IPS-15b (cell line): ENCODE measurements at regions not wholly inside any gene's neighbourhood (a gene's known extent, or its start where the extent isn't known, plus 50 kb on each side); places are given as distances from the start of the nearest gene placed in this dataset.

Source experiments
- H3K27me3 ChIP-seq: one replicate; pipeline ENCODE4 v1.6.1; 2013; ENCODE audit warnings: low read length; ENCODE audit not compliant: control insufficient read depth, insufficient read depth
- H3K36me3 ChIP-seq: one replicate; pipeline ENCODE4 v1.6.1; 2013; ENCODE audit warnings: low read length; ENCODE audit not compliant: control insufficient read depth, insufficient read depth
- H3K4me1 ChIP-seq: one replicate; pipeline ENCODE4 v1.6.1; 2013; ENCODE audit warnings: mild to moderate bottlenecking, low read length; ENCODE audit not compliant: control insufficient read depth, insufficient read depth
- H3K4me3 ChIP-seq: one replicate; pipeline ENCODE4 v1.5.1; 2013; ENCODE audit warnings: low read depth, low read length
- H3K9ac ChIP-seq: one replicate; pipeline ENCODE4 v1.6.1; 2013; ENCODE audit warnings: low read depth, mild to moderate bottlenecking, low read length
- H3K9me3 ChIP-seq: one replicate; pipeline ENCODE4 v1.6.1; 2013; ENCODE audit warnings: mild to moderate bottlenecking, low read length; ENCODE audit not compliant: control insufficient read depth, insufficient read depth

GRCh38 chr4:92183825-92184224 lies 119.9 kb upstream of the GRID2 start:
- Histone ChIP-seq H3K27me3 (no peaks in the 10 kb centered on the region), H3K9me3 (no peaks in the 10 kb centered on the region), H3K4me1 (no peaks in the 10 kb centered on the region), H3K4me3 (no peak overlapping the region), H3K36me3 (no peaks in the 10 kb centered on the region), H3K9ac (no peak overlapping the region)

DNA sequence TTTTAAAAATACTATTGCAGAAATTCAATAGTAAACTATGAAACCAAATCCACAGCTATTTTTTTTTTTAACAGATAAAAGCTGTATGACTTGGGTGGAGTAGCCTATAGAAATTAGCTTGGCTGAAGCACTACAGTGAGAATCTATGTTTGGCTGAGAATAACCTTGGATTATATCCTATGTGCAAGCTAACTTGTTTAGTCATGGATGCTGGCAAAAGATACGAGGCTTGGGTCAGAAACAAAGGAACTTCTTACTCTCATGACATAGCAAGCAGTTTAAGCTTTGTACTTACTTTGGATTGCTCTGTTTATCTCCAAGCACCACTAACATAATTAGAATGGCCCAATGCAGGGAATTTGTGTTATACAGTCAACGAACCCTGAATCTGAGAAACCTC lies 119.2 kb upstream of the GRID2 start:
- Histone ChIP-seq H3K4me1 (no peaks in the 10 kb centered on the region), H3K4me3 (no peak overlapping the region), H3K36me3 (no peaks in the 10 kb centered on the region), H3K9me3 (no peaks in the 10 kb centered on the region), H3K9ac (no peak overlapping the region), H3K27me3 (peaks cover under 1% of the 10 kb centered on the region)

DNA sequence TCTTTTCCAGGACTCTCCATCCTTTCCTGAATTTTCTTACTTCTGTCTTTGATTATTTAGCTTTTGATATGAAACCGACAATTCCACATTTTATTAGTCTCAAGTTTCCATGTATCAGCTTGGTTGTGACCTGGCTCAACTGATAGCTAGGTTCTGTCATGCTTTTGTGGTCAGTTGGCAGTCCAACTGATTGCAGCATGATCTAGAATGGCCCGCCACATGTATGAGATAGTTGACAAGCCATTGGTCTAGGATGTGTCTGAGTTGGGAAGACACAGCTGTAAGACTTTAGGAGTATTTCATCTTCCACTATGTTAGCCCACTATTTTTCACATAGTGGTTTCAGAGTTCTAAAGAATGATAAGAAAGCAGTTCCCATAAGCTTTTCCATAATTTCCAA lies 117.5 kb upstream of the GRID2 start:
- peaks cover 3% of the 10 kb centered on the region for H3K27me3 ChIP-seq
- no peak overlapping the region for H3K9ac ChIP-seq
- no peaks in the 10 kb centered on the region for H3K9me3 ChIP-seq
- H3K4me3 ChIP-seq = no peak overlapping the region
- H3K36me3 ChIP-seq = no peaks in the 10 kb centered on the region
- H3K4me1 ChIP-seq = no peaks in the 10 kb centered on the region

DNA sequence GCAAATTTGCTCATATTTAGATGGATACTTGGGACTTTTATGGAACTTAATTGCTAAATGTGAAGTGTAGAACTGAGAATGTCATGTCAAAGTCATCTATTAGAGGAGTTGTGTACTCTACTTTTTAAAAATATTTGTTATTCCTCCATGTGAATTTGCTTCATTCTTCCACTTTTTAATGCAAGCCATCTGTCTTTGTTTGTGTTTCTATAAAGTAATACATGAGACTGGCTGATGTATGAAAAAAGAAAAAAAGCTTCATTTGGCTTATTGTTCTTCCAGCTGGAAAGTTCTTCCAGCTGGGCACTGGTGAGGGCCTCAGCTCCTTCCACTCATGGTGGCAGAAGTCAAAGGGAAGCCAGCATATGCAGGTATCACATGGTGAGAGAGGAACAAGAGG lies 114.6 kb upstream of the GRID2 start:
- H3K4me1 ChIP-seq = no peaks in the 10 kb centered on the region
- H3K27me3 ChIP-seq = peaks cover 5% of the 10 kb centered on the region
- no peaks in the 10 kb centered on the region for H3K36me3 ChIP-seq
- no peak overlapping the region for H3K9ac ChIP-seq
- H3K9me3 ChIP-seq = no peaks in the 10 kb centered on the region
- no peak overlapping the region for H3K4me3 ChIP-seq

DNA sequence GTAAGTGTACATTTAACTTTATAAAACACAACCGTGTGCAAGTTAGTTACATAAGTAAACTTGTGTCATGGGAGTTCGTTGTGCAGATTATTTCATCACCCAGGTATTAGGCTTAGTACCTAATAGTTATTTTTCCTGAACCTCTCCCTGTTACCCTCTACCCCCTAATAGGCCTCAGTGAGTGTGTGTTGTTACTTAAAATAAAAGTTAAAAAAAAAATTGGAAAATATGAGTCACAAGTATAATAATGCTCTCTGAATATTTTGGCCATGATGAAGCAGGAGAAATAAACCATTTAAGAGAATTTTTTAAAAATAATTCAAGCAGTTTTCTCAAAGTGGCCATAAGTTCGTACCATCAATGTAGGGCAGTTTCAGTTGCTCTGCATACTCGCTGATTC lies 105.1 kb upstream of the GRID2 start:
- no peaks in the 10 kb centered on the region for H3K36me3 ChIP-seq
- no peak overlapping the region for H3K4me3 ChIP-seq
- no peaks in the 10 kb centered on the region for H3K4me1 ChIP-seq
- peaks cover 7% of the 10 kb centered on the region for H3K27me3 ChIP-seq
- no peak overlapping the region for H3K9ac ChIP-seq
- no peaks in the 10 kb centered on the region for H3K9me3 ChIP-seq

GRCh38 chr4:92199135-92199534 lies 104.6 kb upstream of the GRID2 start:
- H3K27me3 ChIP-seq = peaks cover 4% of the 10 kb centered on the region
- H3K9me3 ChIP-seq = no peaks in the 10 kb centered on the region
- H3K4me1 ChIP-seq = peaks cover 2% of the 10 kb centered on the region
- no peak overlapping the region for H3K9ac ChIP-seq
- no peaks in the 10 kb centered on the region for H3K36me3 ChIP-seq
- no peak overlapping the region for H3K4me3 ChIP-seq

GRCh38 chr4:92210906-92211305 lies 92.9 kb upstream of the GRID2 start:
- H3K9ac ChIP-seq = no peak overlapping the region
- H3K4me1 ChIP-seq = no peaks in the 10 kb centered on the region
- no peak overlapping the region for H3K4me3 ChIP-seq
- H3K27me3 ChIP-seq = no peaks in the 10 kb centered on the region
- no peaks in the 10 kb centered on the region for H3K36me3 ChIP-seq
- H3K9me3 ChIP-seq = no peaks in the 10 kb centered on the region

- no peaks in the 10 kb centered on the region for H3K9me3 ChIP-seq
- H3K36me3 ChIP-seq = no peaks in the 10 kb centered on the region
- H3K27me3 ChIP-seq = no peaks in the 10 kb centered on the region
- no peaks in the 10 kb centered on the region for H3K4me1 ChIP-seq
- no peak overlapping the region for H3K9ac ChIP-seq
- H3K4me3 ChIP-seq = no peak overlapping the region
Measured at GRCh38 chr4:92215476-92215875, 88.3 kb upstream of the GRID2 start.

DNA sequence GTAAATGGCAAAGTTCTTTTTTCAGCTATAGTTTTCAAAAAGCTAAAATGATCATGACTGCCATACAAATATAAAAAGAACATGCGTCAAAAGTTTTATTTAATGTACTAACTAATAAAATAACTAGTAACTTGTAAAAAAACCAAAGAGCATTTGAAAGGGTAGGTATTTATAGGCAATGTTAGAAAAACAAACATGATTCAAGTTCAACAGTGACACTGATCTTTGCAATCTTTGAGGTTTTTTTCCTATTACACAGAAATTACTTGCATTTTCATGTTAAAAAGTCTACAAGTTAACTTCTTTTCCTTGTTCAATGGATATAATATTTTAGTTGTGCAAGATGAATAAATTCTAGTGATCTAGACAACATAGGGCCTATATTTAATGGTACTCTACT lies 72.3 kb upstream of the GRID2 start:
- Histone ChIP-seq H3K9ac (no peak overlapping the region), H3K4me1 (no peaks in the 10 kb centered on the region), H3K4me3 (no peak overlapping the region), H3K36me3 (no peaks in the 10 kb centered on the region), H3K27me3 (peaks cover 13% of the 10 kb centered on the region), H3K9me3 (no peaks in the 10 kb centered on the region)

- H3K4me1 ChIP-seq = no peaks in the 10 kb centered on the region
- no peaks in the 10 kb centered on the region for H3K9me3 ChIP-seq
- H3K9ac ChIP-seq = no peak overlapping the region
- no peaks in the 10 kb centered on the region for H3K36me3 ChIP-seq
- H3K27me3 ChIP-seq = peaks cover 20% of the 10 kb centered on the region
- H3K4me3 ChIP-seq = no peak overlapping the region
Measured at GRCh38 chr4:92232566-92232965, 71.2 kb upstream of the GRID2 start.

DNA sequence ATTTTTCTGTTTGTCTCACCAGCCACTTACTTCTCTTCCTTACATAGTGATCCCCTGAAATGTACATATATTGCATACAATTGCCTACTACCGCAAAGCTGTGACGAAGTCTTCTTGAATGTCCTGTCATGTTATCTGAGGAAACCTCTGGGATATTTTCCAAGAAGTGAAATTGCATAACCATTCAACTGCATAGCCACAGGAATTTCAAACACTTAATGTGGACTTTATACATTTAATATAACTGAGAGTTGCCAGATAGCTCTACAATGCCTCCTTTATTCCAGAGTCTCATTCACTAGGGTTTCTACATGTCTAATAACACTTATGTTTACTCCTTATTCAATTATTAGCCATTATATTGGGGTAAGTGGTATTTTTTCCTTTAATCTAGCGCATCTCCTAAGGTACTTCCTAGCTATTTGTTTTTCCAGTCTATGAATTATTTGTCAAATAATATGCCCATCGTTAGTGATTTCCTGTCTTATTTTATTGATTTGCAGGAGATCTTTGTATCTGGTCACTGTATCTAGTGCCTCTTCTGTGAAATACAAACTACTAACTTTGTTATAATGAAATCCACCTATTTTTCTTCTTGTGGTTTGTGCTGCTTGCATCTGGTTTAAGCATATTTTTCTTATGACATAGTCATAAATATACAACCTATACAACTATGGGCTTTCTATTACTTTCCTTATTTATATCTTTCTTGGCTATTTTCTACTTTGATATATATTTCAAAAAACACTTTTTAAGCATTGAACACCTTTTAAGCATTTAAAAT lies 69.2 kb upstream of the GRID2 start:
- Histone ChIP-seq H3K27me3 (peaks cover 34% of the 10 kb centered on the region), H3K4me3 (no peak overlapping the region), H3K4me1 (no peaks in the 10 kb centered on the region), H3K36me3 (no peaks in the 10 kb centered on the region), H3K9ac (no peak overlapping the region), H3K9me3 (no peaks in the 10 kb centered on the region)

GRCh38 chr4:92235731-92236130 lies 68.0 kb upstream of the GRID2 start:
- Histone ChIP-seq H3K9ac (no peak overlapping the region), H3K27me3 (peaks cover 36% of the 10 kb centered on the region), H3K4me3 (no peak overlapping the region), H3K9me3 (no peaks in the 10 kb centered on the region), H3K36me3 (no peaks in the 10 kb centered on the region), H3K4me1 (no peaks in the 10 kb centered on the region)
